ENCODE measurements at regions not wholly inside any gene's neighbourhood (a gene's known extent, or its start where the extent isn't known, plus 50 kb on each side); places are given as distances from the start of the nearest gene placed in this dataset.
"Not testable (repeated sequence)": the region's sequence is repeated elsewhere in the genome, so short reads cannot be mapped to it uniquely, and the experiment has no call there.

- Histone ChIP-seq H3K4me3 (ENCODE audit: low read length) (no peak overlapping the region), H3K9me3 (ENCODE audit: control insufficient read depth, low read length) (peaks cover 4% of the 10 kb centered on the region), H3K9ac (ENCODE audit: low read length) (no peak overlapping the region), H3K4me1 (ENCODE audit: control insufficient read depth, insufficient read depth, low read length) (no peaks in the 10 kb centered on the region), H3K36me3 (ENCODE audit: control insufficient read depth, insufficient read depth, low read length, severe bottlenecking) (no peaks in the 10 kb centered on the region), H3K27me3 (replicated peaks; ENCODE audit: control insufficient read depth, insufficient read depth, low read length) (peaks cover 8% of the 10 kb centered on the region)
- no peak for DNase-seq (ENCODE audit: low read depth)
These were observed 853.2 kb downstream of the UQCRFS1 start for GRCh38 chr19:28359431-28360414.

GRCh38 chr19:28358633-28359032, 854.3 kb downstream of the UQCRFS1 start:
- H3K4me1 ChIP-seq (ENCODE audit: control insufficient read depth, insufficient read depth, low read length), result no peaks in the 10 kb centered on the region
- no peak for DNase-seq (ENCODE audit: low read depth)
- peaks cover 4% of the 10 kb centered on the region for H3K9me3 ChIP-seq (ENCODE audit: control insufficient read depth, low read length)
- no peak overlapping the region for H3K9ac ChIP-seq (ENCODE audit: low read length)
- no peaks in the 10 kb centered on the region for H3K36me3 ChIP-seq (ENCODE audit: control insufficient read depth, insufficient read depth, low read length, severe bottlenecking)
- no peak overlapping the region for H3K4me3 ChIP-seq (ENCODE audit: low read length)
- peaks cover 8% of the 10 kb centered on the region for H3K27me3 ChIP-seq (replicated peaks; ENCODE audit: control insufficient read depth, insufficient read depth, low read length)

- Histone ChIP-seq H3K4me3 (ENCODE audit: low read length) (no peak overlapping the region), H3K9ac (ENCODE audit: low read length) (no peak overlapping the region), H3K36me3 (ENCODE audit: control insufficient read depth, insufficient read depth, low read length, severe bottlenecking) (no peaks in the 10 kb centered on the region), H3K27me3 (replicated peaks; ENCODE audit: control insufficient read depth, insufficient read depth, low read length) (peaks cover 10% of the 10 kb centered on the region), H3K4me1 (ENCODE audit: control insufficient read depth, insufficient read depth, low read length) (no peaks in the 10 kb centered on the region), H3K9me3 (ENCODE audit: control insufficient read depth, low read length) (no peaks in the 10 kb centered on the region)
- DNase-seq (ENCODE audit: low read depth), result no peak
These were observed 861.2 kb downstream of the UQCRFS1 start for GRCh38 chr19:28351761-28352160.

- not testable (repeated sequence) for H3K36me3 ChIP-seq (ENCODE audit: control insufficient read depth, insufficient read depth, low read length, severe bottlenecking); H3K4me1 ChIP-seq (ENCODE audit: control insufficient read depth, insufficient read depth, low read length); H3K4me3 ChIP-seq (ENCODE audit: low read length); H3K9ac ChIP-seq (ENCODE audit: low read length); DNase-seq (ENCODE audit: low read depth); H3K9me3 ChIP-seq (ENCODE audit: control insufficient read depth, low read length)
- H3K27me3 ChIP-seq (replicated peaks; ENCODE audit: control insufficient read depth, insufficient read depth, low read length), result peaks cover 15% of the 10 kb centered on the region
These were observed 861.6 kb downstream of the UQCRFS1 start for GRCh38 chr19:28351321-28351720.

- Histone ChIP-seq H3K9me3 (ENCODE audit: control insufficient read depth, low read length) (no peaks in the 10 kb centered on the region), H3K4me3 (ENCODE audit: low read length) (no peak overlapping the region), H3K27me3 (replicated peaks; ENCODE audit: control insufficient read depth, insufficient read depth, low read length) (peaks cover 17% of the 10 kb centered on the region), H3K4me1 (ENCODE audit: control insufficient read depth, insufficient read depth, low read length) (no peaks in the 10 kb centered on the region), H3K9ac (ENCODE audit: low read length) (no peak overlapping the region), H3K36me3 (ENCODE audit: control insufficient read depth, insufficient read depth, low read length, severe bottlenecking) (no peaks in the 10 kb centered on the region)
- DNase-seq (ENCODE audit: low read depth), result no peak
These were observed 862.3 kb downstream of the UQCRFS1 start for GRCh38 chr19:28350673-28351072.

- Histone ChIP-seq H3K9ac (ENCODE audit: low read length) (no peak overlapping the region), H3K27me3 (replicated peaks; ENCODE audit: control insufficient read depth, insufficient read depth, low read length) (peaks cover 13% of the 10 kb centered on the region), H3K4me3 (ENCODE audit: low read length) (no peak overlapping the region), H3K36me3 (ENCODE audit: control insufficient read depth, insufficient read depth, low read length, severe bottlenecking) (no peaks in the 10 kb centered on the region), H3K9me3 (ENCODE audit: control insufficient read depth, low read length) (no peaks in the 10 kb centered on the region), H3K4me1 (ENCODE audit: control insufficient read depth, insufficient read depth, low read length) (no peaks in the 10 kb centered on the region)
- no peak for DNase-seq (ENCODE audit: low read depth)
These were observed 862.9 kb downstream of the UQCRFS1 start for GRCh38 chr19:28350037-28350436.

GRCh38 chr19:28349604-28350003, 863.3 kb downstream of the UQCRFS1 start:
- no peaks in the 10 kb centered on the region for H3K36me3 ChIP-seq (ENCODE audit: control insufficient read depth, insufficient read depth, low read length, severe bottlenecking)
- no peak overlapping the region for H3K9ac ChIP-seq (ENCODE audit: low read length)
- peaks cover 14% of the 10 kb centered on the region for H3K27me3 ChIP-seq (replicated peaks; ENCODE audit: control insufficient read depth, insufficient read depth, low read length)
- no peak overlapping the region for H3K4me3 ChIP-seq (ENCODE audit: low read length)
- H3K9me3 ChIP-seq (ENCODE audit: control insufficient read depth, low read length), result no peaks in the 10 kb centered on the region
- no peak for DNase-seq (ENCODE audit: low read depth)
- no peaks in the 10 kb centered on the region for H3K4me1 ChIP-seq (ENCODE audit: control insufficient read depth, insufficient read depth, low read length)

- H3K9ac ChIP-seq (ENCODE audit: low read length), result no peak overlapping the region
- no peaks in the 10 kb centered on the region for H3K36me3 ChIP-seq (ENCODE audit: control insufficient read depth, insufficient read depth, low read length, severe bottlenecking)
- peaks cover 14% of the 10 kb centered on the region for H3K27me3 ChIP-seq (replicated peaks; ENCODE audit: control insufficient read depth, insufficient read depth, low read length)
- no peak overlapping the region for H3K4me3 ChIP-seq (ENCODE audit: low read length)
- no peaks in the 10 kb centered on the region for H3K9me3 ChIP-seq (ENCODE audit: control insufficient read depth, low read length)
- H3K4me1 ChIP-seq (ENCODE audit: control insufficient read depth, insufficient read depth, low read length), result no peaks in the 10 kb centered on the region
- DNase-seq (ENCODE audit: low read depth), result no peak
These were observed 867.1 kb downstream of the UQCRFS1 start for GRCh38 chr19:28345811-28346210.

GRCh38 chr19:28341810-28342350, 871.1 kb downstream of the UQCRFS1 start:
- no peak for DNase-seq (ENCODE audit: low read depth)
- Histone ChIP-seq H3K4me1 (ENCODE audit: control insufficient read depth, insufficient read depth, low read length) (no peaks in the 10 kb centered on the region), H3K9ac (ENCODE audit: low read length) (no peak overlapping the region), H3K9me3 (ENCODE audit: control insufficient read depth, low read length) (peaks cover 12% of the 10 kb centered on the region), H3K27me3 (replicated peaks; ENCODE audit: control insufficient read depth, insufficient read depth, low read length) (peaks cover 14% of the 10 kb centered on the region), H3K36me3 (ENCODE audit: control insufficient read depth, insufficient read depth, low read length, severe bottlenecking) (no peaks in the 10 kb centered on the region), H3K4me3 (ENCODE audit: low read length) (no peak overlapping the region)

- Histone ChIP-seq H3K4me1 (ENCODE audit: control insufficient read depth, insufficient read depth, low read length) (no peaks in the 10 kb centered on the region), H3K4me3 (ENCODE audit: low read length) (no peak overlapping the region), H3K36me3 (ENCODE audit: control insufficient read depth, insufficient read depth, low read length, severe bottlenecking) (no peaks in the 10 kb centered on the region), H3K27me3 (replicated peaks; ENCODE audit: control insufficient read depth, insufficient read depth, low read length) (no peaks in the 10 kb centered on the region), H3K9me3 (ENCODE audit: control insufficient read depth, low read length) (peaks cover 6% of the 10 kb centered on the region), H3K9ac (ENCODE audit: low read length) (no peak overlapping the region)
- DNase-seq (ENCODE audit: low read depth), result no peak
These were observed 878.5 kb downstream of the UQCRFS1 start for GRCh38 chr19:28334419-28334818.

GRCh38 chr19:28333909-28334308, 879.0 kb downstream of the UQCRFS1 start:
- Histone ChIP-seq H3K4me3 (ENCODE audit: low read length) (no peak overlapping the region), H3K9ac (ENCODE audit: low read length) (no peak overlapping the region), H3K4me1 (ENCODE audit: control insufficient read depth, insufficient read depth, low read length) (no peaks in the 10 kb centered on the region), H3K9me3 (ENCODE audit: control insufficient read depth, low read length) (peaks cover 3% of the 10 kb centered on the region), H3K36me3 (ENCODE audit: control insufficient read depth, insufficient read depth, low read length, severe bottlenecking) (no peaks in the 10 kb centered on the region), H3K27me3 (replicated peaks; ENCODE audit: control insufficient read depth, insufficient read depth, low read length) (no peaks in the 10 kb centered on the region)
- no peak for DNase-seq (ENCODE audit: low read depth)

All from adipocyte (in vitro differentiated cells).